GM19463 (cell line): ENCODE measurements at regions not wholly inside any gene's neighbourhood (a gene's known extent, or its start where the extent isn't known, plus 50 kb on each side); places are given as distances from the start of the nearest gene placed in this dataset.
"Not testable (repeated sequence)": the region's sequence is repeated elsewhere in the genome, so short reads cannot be mapped to it uniquely, and the experiment has no call there.

Experiments
- ATAC-seq: cut with Tn5 transposase; IDR thresholded peaks from one replicate; pipeline ENCODE4 v1.9.1; 2021; ENCODE audit warnings: mild to moderate bottlenecking, moderate library complexity; ENCODE audit not compliant: unreplicated experiment

- no peak for ATAC-seq
Observed at GRCh38 chr5:82959466-82959865, 117.7 kb downstream of the TMEM167A start.

GRCh38 chr5:82956600-82956999 lies 120.6 kb downstream of the TMEM167A start:
- no peak for ATAC-seq

GRCh38 chr5:82952326-82952725 lies 124.9 kb downstream of the TMEM167A start:
- ATAC-seq, result no peak

DNA sequence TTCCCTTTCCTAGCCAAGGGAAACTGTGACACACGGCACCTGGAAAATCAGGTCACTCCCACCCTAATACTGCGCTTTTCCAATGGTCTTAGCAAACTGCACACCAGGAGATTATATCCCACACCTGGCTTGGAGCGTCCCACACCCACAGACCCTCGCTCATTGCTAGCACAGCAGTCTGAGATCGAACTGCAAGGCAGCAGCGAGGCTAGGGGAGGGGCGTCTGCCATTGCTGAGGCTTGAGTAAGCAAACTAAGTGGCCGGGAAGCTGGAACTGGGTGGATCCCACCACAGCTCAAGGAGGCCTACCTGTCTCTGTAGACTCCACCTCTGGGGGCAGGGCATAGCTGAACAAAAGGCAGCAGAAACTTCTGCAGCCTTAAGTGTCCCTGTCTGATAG lies 132.9 kb downstream of the TMEM167A start:
- not testable (repeated sequence) for ATAC-seq

GRCh38 chr5:82942083-82942881 lies 134.9 kb downstream of the TMEM167A start:
- ATAC-seq, result no peak

DNA sequence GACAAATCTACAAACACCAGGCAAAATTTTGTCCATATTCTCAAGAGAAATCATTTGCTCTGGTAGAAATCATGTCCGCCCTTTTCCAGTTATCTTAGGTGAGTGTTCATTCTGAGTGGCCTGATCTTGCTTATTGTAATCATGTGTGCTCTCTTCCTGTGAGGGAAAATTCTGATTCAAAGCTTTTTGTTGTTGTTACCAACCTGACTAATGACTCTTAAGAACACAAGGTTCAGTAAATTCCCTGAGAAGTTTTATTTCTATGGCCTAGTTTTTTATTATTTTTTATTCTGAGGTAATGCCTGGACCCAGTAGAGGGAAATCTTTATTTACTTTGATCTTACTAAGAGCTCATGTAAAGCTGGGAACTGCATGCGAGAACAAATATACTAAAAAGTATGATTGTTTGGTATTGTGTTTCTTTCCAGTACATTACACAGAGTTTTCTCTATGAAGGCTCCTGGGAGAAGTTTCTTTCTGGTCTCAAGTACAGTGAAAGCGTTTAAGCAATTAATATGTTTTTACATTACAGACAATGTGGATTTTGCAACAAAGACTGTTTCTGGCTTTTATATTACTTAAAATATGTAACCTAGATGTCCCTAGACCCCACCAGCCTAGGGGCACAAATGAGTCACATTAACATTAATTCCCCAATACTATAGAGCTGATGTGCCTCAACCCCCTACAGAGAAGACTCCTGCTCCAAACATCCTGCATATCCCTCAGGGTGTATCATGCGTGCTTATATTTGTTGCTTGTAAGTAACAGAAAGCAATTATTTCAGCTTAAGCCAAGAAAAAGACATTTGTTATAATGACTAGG lies 138.1 kb downstream of the TMEM167A start:
- ATAC-seq, result no peak

DNA sequence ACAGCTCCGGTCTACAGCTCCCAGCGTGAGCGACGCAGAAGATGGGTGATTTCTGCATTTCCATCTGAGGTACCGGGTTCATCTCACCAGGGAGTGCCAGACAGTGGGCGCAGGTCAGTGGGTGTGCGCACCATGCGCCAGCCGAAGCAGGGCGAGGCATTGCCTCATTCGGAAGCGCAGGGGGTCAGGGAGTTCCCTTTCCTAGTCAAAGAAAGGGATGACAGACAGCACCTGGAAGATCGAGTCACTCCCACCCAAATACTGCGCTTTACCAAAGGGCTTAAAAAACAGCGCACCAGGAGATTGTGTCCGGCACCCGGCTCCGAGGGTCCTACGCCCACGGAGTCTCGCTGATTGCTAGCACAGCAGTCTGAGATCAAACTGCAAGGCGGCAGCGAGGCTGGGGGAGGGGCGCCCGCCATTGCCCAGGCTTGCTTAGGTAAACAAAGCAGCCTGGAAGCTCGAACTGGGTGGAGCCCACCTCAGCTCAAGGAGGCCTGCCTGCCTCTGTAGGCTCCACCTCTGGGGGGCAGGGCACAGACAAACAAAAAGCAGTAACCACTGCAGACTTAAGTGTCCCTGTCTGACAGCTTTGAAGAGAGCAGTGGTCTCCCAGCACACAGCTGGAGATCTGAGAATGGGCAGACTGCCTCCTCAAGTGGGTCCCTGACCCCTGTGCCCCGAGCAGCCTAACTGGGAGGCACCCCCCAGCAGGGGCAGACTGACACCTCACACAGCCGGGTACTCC lies 144.5 kb downstream of the TMEM167A start:
- ATAC-seq, result not testable (repeated sequence)

- no peak for ATAC-seq
Observed at GRCh38 chr5:82931110-82931509, 146.1 kb downstream of the TMEM167A start.

DNA sequence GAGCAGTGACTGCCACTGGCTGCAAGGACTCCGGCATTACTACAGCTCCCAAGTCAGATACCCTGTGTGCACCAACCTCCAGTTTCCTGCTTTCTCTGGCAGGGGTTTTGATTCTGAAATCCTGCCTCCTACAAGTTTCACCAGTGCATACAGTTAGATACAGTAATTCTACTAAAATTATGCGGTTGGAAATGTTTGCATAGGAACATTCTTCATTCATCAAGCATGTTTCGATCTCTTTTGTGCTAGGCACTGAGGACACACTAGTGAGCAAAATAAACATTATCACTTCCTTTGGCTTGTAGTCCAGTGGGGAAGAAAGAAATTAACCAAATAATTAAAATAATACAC lies 152.2 kb downstream of the TMEM167A start:
- no peak for ATAC-seq

DNA sequence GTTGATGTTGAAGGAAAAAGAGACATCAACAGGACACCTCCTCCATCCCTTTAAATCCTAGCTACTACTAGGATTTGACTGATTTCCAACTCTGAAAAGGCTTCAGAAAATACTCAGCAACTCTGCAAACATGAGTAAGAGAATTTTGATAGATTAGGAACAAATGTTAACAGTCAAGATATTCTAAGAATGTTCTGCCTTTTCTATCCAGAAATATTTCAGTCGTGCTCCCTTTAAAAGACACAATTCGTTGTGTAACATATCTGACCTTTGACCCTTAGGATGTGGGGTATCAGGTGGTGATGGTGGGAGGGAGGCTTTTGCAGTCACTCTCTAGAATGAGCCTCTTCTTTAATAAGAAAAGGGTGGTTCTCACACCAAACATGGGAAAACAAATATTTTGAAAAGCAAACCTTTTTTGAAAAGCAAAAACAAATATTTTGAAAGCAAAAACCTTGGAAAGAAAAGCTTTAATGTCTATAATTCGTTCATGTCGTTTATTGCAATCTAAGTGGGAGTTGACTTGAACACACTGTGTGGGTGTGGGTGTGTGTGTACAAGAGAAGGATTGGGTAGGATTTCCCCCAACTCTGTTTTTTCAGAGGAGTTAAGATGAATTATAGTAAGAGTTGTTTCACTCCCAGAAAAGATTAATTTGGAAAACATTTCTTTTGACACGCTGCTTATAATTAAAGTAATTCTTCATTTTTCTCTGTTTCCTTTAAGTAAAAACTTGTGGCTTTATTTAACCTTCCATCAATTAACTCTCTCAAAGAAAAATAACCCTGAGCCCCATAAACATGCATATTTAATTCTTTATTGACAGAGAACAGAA lies 152.8 kb downstream of the TMEM167A start:
- no peak for ATAC-seq

GRCh38 chr5:82922086-82922734 lies 155.0 kb downstream of the TMEM167A start:
- ATAC-seq, result no peak

DNA sequence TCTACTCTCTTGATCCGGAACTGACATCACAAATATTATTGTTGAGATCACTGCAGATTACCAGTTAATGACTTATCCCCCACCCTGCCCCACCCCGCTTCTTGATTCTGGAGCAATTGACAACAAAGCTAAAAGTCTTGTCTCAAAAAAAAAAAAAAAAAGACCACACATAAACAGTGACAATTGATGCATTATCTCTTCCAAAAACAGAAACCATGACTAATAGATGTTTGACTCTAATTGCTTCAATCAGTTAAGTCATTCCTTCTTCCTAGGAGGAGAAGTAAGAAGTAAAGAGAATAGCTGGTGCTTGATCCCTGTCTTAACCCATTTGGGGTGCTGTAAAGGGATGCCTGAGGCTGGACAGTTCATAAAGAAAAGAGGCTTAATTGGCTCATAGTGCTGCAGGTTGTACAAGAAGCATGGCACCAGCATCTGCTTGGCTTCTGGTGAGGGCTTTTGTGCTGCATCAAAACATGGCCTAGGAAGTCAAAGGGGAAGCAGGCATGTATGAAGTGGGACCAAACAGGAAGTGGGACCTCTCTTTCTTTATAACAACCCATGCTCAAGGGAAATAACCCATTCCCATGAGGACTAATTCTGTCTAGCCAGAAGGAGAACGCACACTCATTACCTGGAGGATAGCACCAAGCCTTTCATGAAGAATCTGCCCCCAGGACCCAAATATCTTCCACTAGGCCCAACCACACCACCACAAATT lies 158.7 kb downstream of the TMEM167A start:
- ATAC-seq, result no peak

DNA sequence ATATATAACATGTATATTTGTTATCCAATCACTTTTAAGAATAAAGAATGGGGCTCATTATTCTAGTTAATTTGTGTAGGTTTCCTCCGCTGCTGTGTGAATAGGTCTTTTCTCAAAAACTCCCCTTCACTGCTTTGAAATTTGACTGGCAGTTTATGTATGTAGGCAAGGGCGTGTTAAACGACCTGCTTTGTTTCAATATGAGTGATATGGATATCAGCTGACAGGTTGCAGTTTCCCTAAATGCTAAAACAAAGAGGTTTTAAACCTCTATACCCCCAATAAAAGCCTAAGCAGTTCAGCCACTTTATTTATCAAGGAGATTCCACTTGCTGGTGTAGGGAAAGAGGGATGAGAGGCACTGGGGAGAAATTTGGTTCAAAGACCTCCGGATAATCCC lies 159.6 kb downstream of the TMEM167A start:
- peak; percentile 79 for ATAC-seq

GRCh38 chr5:82913971-82914370 lies 163.2 kb downstream of the TMEM167A start:
- ATAC-seq, result no peak

- ATAC-seq, result no peak
Observed at GRCh38 chr5:82912462-82912861, 164.7 kb downstream of the TMEM167A start.

- ATAC-seq, result no peak
Observed at GRCh38 chr5:82911910-82912309, 165.3 kb downstream of the TMEM167A start.

DNA sequence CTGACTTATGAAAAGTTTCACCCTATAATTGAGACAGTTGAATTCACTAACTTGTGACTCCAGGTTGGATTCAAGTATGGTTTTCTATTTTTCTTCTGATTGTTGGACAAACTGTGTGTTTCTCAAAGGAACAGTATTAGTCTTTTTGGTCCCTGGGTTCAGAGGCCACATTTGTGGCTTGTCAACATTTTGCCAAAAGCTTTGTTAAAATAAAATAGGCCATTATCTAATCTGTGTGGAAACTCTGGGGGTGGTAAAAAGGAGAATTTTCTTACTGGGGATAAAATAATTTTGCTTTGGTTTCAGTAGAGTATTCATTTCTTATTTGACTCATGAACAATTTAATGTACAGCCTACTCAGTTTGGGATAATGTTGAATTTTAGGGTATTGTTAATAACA lies 166.3 kb downstream of the TMEM167A start:
- no peak for ATAC-seq

DNA sequence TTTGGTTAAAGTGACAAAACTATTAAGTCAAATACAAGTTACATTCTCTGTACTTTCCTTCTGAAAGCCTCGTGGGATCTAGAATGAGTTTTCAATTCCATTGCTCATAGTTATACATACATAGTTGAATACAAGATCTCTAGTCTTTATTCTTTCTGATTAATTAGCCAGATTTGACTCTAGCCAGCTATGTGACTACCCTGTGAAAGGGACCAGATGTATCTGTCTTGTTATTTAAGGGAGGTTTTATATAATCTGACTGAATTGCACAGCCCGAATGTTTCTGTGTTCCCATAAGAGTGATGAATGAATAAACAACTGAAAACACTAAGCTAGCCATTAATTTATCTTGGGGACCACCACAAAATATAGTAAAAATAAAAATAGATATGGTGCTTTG lies 166.7 kb downstream of the TMEM167A start:
- ATAC-seq, result no peak

DNA sequence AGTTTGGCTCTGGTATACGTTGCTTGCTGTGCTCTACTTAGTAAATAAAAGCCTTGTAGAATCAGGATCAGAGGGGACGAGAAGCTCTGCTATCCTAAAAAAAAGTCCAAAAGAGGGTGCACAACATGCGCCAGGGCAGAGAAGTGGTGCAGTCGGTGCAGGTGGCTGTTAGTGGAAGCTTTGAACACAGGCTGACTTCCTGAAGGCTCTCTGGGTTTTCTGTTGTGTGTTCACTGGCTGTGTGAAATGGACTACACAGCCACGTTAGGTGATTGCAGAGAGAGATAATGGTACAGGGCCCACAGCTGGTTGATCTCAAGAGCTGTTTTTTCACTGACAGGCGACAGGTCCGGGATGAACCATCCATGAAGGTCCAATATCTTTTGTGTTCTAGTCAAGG lies 167.4 kb downstream of the TMEM167A start:
- ATAC-seq, result no peak

GRCh38 chr5:82905986-82906385 lies 171.2 kb downstream of the TMEM167A start:
- ATAC-seq, result no peak
